Endothelial cell of umbilical vein (primary cell): ENCODE measurements at regions not wholly inside any gene's neighbourhood (a gene's known extent, or its start where the extent isn't known, plus 50 kb on each side); places are given as distances from the start of the nearest gene placed in this dataset.

Experiments used
- BruUV-seq: library from RNA; stranded (reverse); fragments of 400-500 nt; replicated peaks from 2 replicates; lab custom pipeline; 2021; lab: Mats Ljungman, UMichigan
- CTCF ChIA-PET: fragments of 300-600, 350-600 bp; sonication (Branson Sonifier 250); formaldehyde crosslinking; loops from one replicate; lab custom pipeline; 2021; ENCODE audit warnings: antibody characterized with exemption, inconsistent platforms; lab: Charles Lee
- POLR2A ChIA-PET: fragments of 300-600, 350-600 bp; sonication (Branson Sonifier 250); formaldehyde crosslinking; loops from one replicate; lab custom pipeline; 2021; ENCODE audit warnings: antibody characterized with exemption, inconsistent platforms; lab: Charles Lee
- DNase-seq: peaks from one replicate; pipeline ENCODE4 v3.0.0-alpha.2; 2011; ENCODE audit warnings: low read depth, low spot score
- FAIRE-seq: peaks from 2 replicates; lab custom pipeline; 2011; peaks lifted over from hg19 to GRCh38; lab: Jason Lieb, UNC
- H2AFZ ChIP-seq: 2 replicates; pipeline ENCODE4 v1.6.0; 2012; ENCODE audit warnings: low read depth, low read length, control low read depth, inconsistent platforms
- H3K27ac ChIP-seq: 2 replicates; pipeline ENCODE4 v1.5.1; 2011; ENCODE audit warnings: low read depth, mild to moderate bottlenecking, control low read depth, low read length, moderate library complexity; ENCODE audit not compliant: insufficient read depth
- H3K27me3 ChIP-seq, 2 experiments: 2 replicates each; pipeline versions ENCODE4 v1.6.0 to v1.6.1; 2011; ENCODE audit warnings: low read length in 2 of 2, mixed read lengths in 1 of 2; ENCODE audit not compliant: control insufficient read depth in 2 of 2, insufficient read depth in 2 of 2
- H3K36me3 ChIP-seq, 2 experiments: 2 replicates in 1 of 2; 3 replicates in 1 of 2; pipeline ENCODE4 v1.5.1; 2011; ENCODE audit warnings: low read length in 2 of 2, mild to moderate bottlenecking in 1 of 2, moderate library complexity in 1 of 2; ENCODE audit not compliant: control insufficient read depth in 2 of 2, insufficient read depth in 2 of 2; ENCODE audit errors: extremely low read depth in 1 of 2
- H3K4me1 ChIP-seq: 3 replicates; pipeline ENCODE4 v1.5.1; 2011; ENCODE audit warnings: mild to moderate bottlenecking, low read length; ENCODE audit not compliant: control insufficient read depth, insufficient read depth; ENCODE audit errors: extremely low read depth
- H3K4me2 ChIP-seq: 2 replicates; pipeline ENCODE4 v1.6.1; 2011; ENCODE audit warnings: low read length, control low read depth, mixed read lengths; ENCODE audit not compliant: insufficient read depth
- H3K4me3 ChIP-seq, 3 experiments: fragments of 200-600 bp in 1 of 3; sonication (generic), shearing (Covaris generic) in 1 of 3; replicated peaks in 1 of 3; 2 replicates each; pipeline ENCODE4 v1.5.1; 2011 to 2016; ENCODE audit warnings: control low read depth in 3 of 3, low read length in 3 of 3, mild to moderate bottlenecking in 2 of 3, inconsistent platforms in 1 of 3, low read depth in 1 of 3, moderate library complexity in 1 of 3; ENCODE audit not compliant: insufficient read depth in 1 of 3
- H3K79me2 ChIP-seq: 2 replicates; pipeline ENCODE4 v1.6.0; 2012; ENCODE audit warnings: low read length, inconsistent platforms; ENCODE audit not compliant: control insufficient read depth, insufficient read depth
- H3K9ac ChIP-seq: replicated peaks from 2 replicates; pipeline ENCODE3; 2011; ENCODE audit warnings: low read length, control low read depth; ENCODE audit not compliant: insufficient read depth; ENCODE audit errors: extremely low read depth
- H3K9me1 ChIP-seq: replicated peaks from 3 replicates; pipeline ENCODE4 v1.6.0; 2011; ENCODE audit warnings: mild to moderate bottlenecking, low read length; ENCODE audit not compliant: control insufficient read depth, insufficient read depth; ENCODE audit errors: extremely low read depth
- H3K9me3 ChIP-seq: replicated peaks from 2 replicates; pipeline ENCODE4 v1.5.1; 2012; ENCODE audit warnings: low read length, inconsistent platforms; ENCODE audit not compliant: control insufficient read depth, insufficient read depth
- H4K20me1 ChIP-seq: replicated peaks from 2 replicates; pipeline ENCODE3; 2011; ENCODE audit warnings: mild to moderate bottlenecking, low read length; ENCODE audit not compliant: control insufficient read depth, insufficient read depth; ENCODE audit errors: extremely low read depth
- EZH2 ChIP-seq: IDR thresholded peaks from 2 replicates; pipeline ENCODE4 v1.6.1; 2012; ENCODE audit warnings: borderline replicate concordance, low read depth, mild to moderate bottlenecking, moderate library complexity, low read length, inconsistent platforms; ENCODE audit not compliant: severe bottlenecking
- FOS ChIP-seq: IDR thresholded peaks from 2 replicates; pipeline ENCODE4 v1.6.1; 2011; ENCODE audit warnings: mild to moderate bottlenecking, low read length, moderate library complexity, borderline replicate concordance; ENCODE audit not compliant: insufficient read depth
- GATA2 ChIP-seq: IDR thresholded peaks from 2 replicates; pipeline ENCODE4 v1.7.0; 2011; ENCODE audit warnings: low read depth, mild to moderate bottlenecking, moderate library complexity, mixed read lengths, low read length; ENCODE audit not compliant: insufficient read length, insufficient read depth
- JUN ChIP-seq: IDR thresholded peaks from 2 replicates; pipeline ENCODE4 v1.6.1; 2011; ENCODE audit warnings: borderline replicate concordance, low read depth; ENCODE audit not compliant: insufficient read length, insufficient read depth
- MYC ChIP-seq: IDR thresholded peaks from one replicate; pipeline ENCODE4 v1.6.1; 2011; ENCODE audit warnings: mild to moderate bottlenecking, low read depth, low read length
- POLR2A ChIP-seq: IDR thresholded peaks from 2 replicates; pipeline ENCODE4 v1.6.1; 2012; ENCODE audit warnings: low read depth, mild to moderate bottlenecking, control low read depth, low read length
- POLR2AphosphoS5 ChIP-seq: IDR thresholded peaks from 2 replicates; pipeline ENCODE4 v1.6.1; 2012; ENCODE audit warnings: low read depth, mild to moderate bottlenecking, control low read depth, low read length, moderate library complexity; ENCODE audit not compliant: insufficient read depth
- dilution Hi-C: fragments of 300-500 bp; cut with MboI; formaldehyde crosslinking; loops from one replicate; pipeline ENCODE4 v1.15.0; 2019; ENCODE audit warnings: low sequenced_read_pairs; ENCODE audit not compliant: extremely low pct_ligation_motif_present
- intact Hi-C: fragments of 100-400 bp; cut with micrococcal nuclease; formaldehyde crosslinking; loops from one replicate; pipeline ENCODE4 v1.10.0; 2022
- TF ChIP-seq, protein P1 (sequence below), 2 donors: IDR thresholded peaks; 1 replicate in 1 of 2; 2 replicates in 1 of 2; pipeline ENCODE4 v1.5.1; 2011; ENCODE audit warnings: low read length in 2 of 2, mild to moderate bottlenecking in 2 of 2, moderate library complexity in 2 of 2, control low read depth in 1 of 2, inconsistent platforms in 1 of 2, low read depth in 1 of 2; ENCODE audit not compliant: insufficient read depth in 1 of 2; ENCODE audit errors: extremely low read depth in 1 of 2
- TF ChIP-seq, protein P2 (sequence below): IDR thresholded peaks from 2 replicates; pipeline ENCODE4 v1.6.1; 2011; ENCODE audit not compliant: insufficient read depth, insufficient read length

DNA sequence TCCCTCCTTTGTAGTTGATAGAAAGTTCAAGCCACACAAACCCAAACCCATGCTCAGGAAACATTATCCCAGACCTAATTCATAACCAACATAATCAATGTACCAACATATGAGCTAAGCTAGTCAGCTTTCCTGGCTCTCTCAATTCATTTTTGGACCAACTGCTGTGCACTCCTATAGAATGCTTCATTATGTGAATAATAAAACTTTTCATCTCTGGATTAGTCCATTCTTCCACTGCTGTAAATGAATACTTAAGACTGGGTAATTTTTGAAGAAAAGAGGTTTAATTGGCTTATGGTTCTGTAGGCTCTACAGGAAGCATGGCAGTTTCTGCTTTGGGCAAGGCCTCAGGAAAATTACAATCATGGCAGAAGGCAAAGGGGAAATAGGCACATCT lies 651.9 kb downstream of the RERGL start:
- ChIA-PET CTCF (no interaction called here), POLR2A (no interaction called here)
- H4K20me1 ChIP-seq, result no peaks in the 10 kb centered on the region
- no peaks in the 10 kb centered on the region for H3K4me1 ChIP-seq
- no peaks in the 10 kb centered on the region for H3K36me3 ChIP-seq
- no TSS peak for BruUV-seq
- peaks cover 2% of the 10 kb centered on the region for H3K9me3 ChIP-seq
- no peak overlapping the region for H3K27ac ChIP-seq
- no peak overlapping the region for H3K4me2 ChIP-seq
- no peaks in the 10 kb centered on the region for H3K79me2 ChIP-seq
- dilution Hi-C loops (no loop called here), intact Hi-C loops (no loop called here)
- no peaks in the 10 kb centered on the region for H3K9me1 ChIP-seq
- no peak overlapping the region for H2AFZ ChIP-seq
- no peak overlapping the region for H3K9ac ChIP-seq
- no peak overlapping the region for H3K4me3 ChIP-seq
- DNase-seq, result no peak
- FAIRE-seq, result no peak
- TF ChIP-seq EZH2, result no peak
- TF ChIP-seq POLR2A, result no peak
- TF ChIP-seq MYC, result no peak
- no peaks in the 10 kb centered on the region for H3K27me3 ChIP-seq

DNA sequence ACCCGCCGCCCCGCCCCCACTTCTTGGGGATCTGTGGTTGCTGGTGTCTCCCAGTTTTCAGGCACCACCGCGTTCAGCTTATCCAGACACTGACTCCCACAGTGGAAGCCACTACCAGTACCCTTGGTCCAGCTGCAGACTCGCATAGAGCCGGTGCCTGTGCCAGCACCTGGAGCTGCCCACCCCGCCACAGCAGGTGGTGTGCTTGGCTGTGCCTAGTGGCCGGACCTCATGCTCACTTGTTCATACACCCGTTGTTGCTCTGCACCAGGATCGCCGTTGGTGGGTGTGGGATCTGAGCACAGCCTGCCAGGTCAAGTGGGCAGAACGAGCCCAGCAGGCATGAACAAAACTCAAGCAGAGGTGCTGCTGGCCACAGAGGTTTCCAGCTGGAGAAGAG lies 673.2 kb downstream of the RERGL start:
- no TSS peak for BruUV-seq
- no peak for DNase-seq
- dilution Hi-C loops (no loop called here), intact Hi-C loops (no loop called here)
- H3K9ac ChIP-seq, result no peak overlapping the region
- H3K27me3 ChIP-seq, result no peaks in the 10 kb centered on the region
- no peak for TF ChIP-seq POLR2AphosphoS5
- TF ChIP-seq, protein P1, sequence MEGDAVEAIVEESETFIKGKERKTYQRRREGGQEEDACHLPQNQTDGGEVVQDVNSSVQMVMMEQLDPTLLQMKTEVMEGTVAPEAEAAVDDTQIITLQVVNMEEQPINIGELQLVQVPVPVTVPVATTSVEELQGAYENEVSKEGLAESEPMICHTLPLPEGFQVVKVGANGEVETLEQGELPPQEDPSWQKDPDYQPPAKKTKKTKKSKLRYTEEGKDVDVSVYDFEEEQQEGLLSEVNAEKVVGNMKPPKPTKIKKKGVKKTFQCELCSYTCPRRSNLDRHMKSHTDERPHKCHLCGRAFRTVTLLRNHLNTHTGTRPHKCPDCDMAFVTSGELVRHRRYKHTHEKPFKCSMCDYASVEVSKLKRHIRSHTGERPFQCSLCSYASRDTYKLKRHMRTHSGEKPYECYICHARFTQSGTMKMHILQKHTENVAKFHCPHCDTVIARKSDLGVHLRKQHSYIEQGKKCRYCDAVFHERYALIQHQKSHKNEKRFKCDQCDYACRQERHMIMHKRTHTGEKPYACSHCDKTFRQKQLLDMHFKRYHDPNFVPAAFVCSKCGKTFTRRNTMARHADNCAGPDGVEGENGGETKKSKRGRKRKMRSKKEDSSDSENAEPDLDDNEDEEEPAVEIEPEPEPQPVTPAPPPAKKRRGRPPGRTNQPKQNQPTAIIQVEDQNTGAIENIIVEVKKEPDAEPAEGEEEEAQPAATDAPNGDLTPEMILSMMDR (IDR thresholded peaks at IDR 0.05; ENCODE audit: extremely low read depth in 1 of 2, insufficient read depth in 1 of 2, low read depth in 1 of 2, low read length in 2 of 2), result no peak
- TF ChIP-seq MYC, result no peak
- TF ChIP-seq, protein P2, sequence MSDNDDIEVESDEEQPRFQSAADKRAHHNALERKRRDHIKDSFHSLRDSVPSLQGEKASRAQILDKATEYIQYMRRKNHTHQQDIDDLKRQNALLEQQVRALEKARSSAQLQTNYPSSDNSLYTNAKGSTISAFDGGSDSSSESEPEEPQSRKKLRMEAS, result no peak
- no peak for TF ChIP-seq GATA2
- no peak for TF ChIP-seq JUN
- TF ChIP-seq EZH2, result no peak
- TF ChIP-seq POLR2A, result no peak
- no peak for TF ChIP-seq FOS
- no peaks in the 10 kb centered on the region for H4K20me1 ChIP-seq
- H2AFZ ChIP-seq, result no peak overlapping the region
- CTCF ChIA-PET, result no interaction called here
- H3K4me1 ChIP-seq, result no peaks in the 10 kb centered on the region
- no peaks in the 10 kb centered on the region for H3K9me1 ChIP-seq
- no peaks in the 10 kb centered on the region for H3K79me2 ChIP-seq
- POLR2A ChIA-PET, result no interaction called here
- no peak for FAIRE-seq
- no peak overlapping the region for H3K27ac ChIP-seq
- peaks cover 5% of the 10 kb centered on the region for H3K9me3 ChIP-seq
- H3K4me2 ChIP-seq, result no peak overlapping the region
- H3K36me3 ChIP-seq, result no peaks in the 10 kb centered on the region
- H3K4me3 ChIP-seq, result no peak overlapping the region
